ENCODE measurements at regions not wholly inside any gene's neighbourhood (a gene's known extent, or its start where the extent isn't known, plus 50 kb on each side); places are given as distances from the start of the nearest gene placed in this dataset.

DNA sequence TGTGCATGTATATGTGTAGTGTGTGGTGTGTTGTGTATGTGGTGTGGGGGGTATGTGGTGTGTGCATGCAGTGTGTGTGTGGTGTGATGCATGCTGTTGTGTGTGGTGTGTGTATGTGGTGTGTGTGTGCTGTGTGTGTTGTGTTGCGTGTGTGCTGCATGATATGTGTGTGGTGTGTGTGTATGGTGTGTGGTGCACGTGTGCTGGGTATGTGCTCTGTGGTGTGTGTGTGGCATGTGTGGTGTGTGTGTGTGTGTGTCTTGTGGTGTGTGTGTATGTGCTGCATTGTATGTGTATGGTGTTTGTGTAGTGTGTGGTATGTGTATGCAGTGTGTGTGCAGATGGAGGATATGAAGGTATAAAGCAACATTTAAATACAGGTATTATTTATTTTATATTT lies 50.5 kb upstream of the CKS2 start:
- ChIA-PET CTCF (no interaction called here), POLR2A (no interaction called here)
- intact Hi-C loops (cut with micrococcal nuclease), result no loop called here
- no peak for DNase-seq (ENCODE audit: unreplicated experiment)
- Mint-ChIP-seq H3K27me3 (ENCODE audit: insufficient read depth, unreplicated experiment) (no peaks in the 10 kb centered on the region), H3K36me3 (ENCODE audit: insufficient read depth, unreplicated experiment) (no peaks in the 10 kb centered on the region), H3K4me1 (ENCODE audit: insufficient read depth, unreplicated experiment) (no peaks in the 10 kb centered on the region), H3K27ac (ENCODE audit: low read depth, unreplicated experiment) (no peak overlapping the region), H3K9me3 (ENCODE audit: unreplicated experiment) (no peaks in the 10 kb centered on the region), H3K4me3 (ENCODE audit: unreplicated experiment) (no peak overlapping the region)
- no peak for TF ChIP-seq CTCF (IDR thresholded peaks at IDR 0.05; ENCODE audit: unreplicated experiment)
- BruUV-seq (replicated peaks), result no TSS peak
